Stimulated activated CD4-positive, alpha-beta T cell treated with anti-CD3 and anti-CD28 coated beads, Interleukin-15, amount 100 ng/mL, for 1 hour (primary cell): ENCODE measurements at regions not wholly inside any gene's neighbourhood (a gene's known extent, or its start where the extent isn't known, plus 50 kb on each side); places are given as distances from the start of the nearest gene placed in this dataset.

ENCODE experiments used
- DNase-seq, 2 donors: peaks; one replicate each; pipeline ENCODE4 v3.0.0-alpha.2; 2020; ENCODE audit warnings: low read depth in 1 of 2, low spot score in 1 of 2

DNA sequence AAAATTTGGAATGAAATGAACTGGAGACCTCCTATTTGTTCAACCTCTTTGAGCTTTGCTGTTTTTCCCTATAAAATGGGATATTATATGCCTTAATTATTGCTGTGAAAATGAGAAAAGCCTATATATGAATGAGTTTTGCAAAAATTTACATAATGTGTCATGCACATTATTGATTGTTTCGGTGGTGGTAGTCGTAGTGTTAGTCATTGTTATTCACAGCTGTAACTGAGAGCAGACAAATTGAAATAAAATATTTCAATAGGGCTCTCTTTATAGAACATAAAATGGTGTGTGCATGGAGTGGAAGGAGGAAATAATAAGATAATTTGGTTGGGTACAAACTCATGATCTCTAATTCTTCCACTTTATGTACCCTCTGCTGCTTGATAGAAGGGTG, 153.7 kb upstream of the GADL1 start:
- no peak for DNase-seq

DNA sequence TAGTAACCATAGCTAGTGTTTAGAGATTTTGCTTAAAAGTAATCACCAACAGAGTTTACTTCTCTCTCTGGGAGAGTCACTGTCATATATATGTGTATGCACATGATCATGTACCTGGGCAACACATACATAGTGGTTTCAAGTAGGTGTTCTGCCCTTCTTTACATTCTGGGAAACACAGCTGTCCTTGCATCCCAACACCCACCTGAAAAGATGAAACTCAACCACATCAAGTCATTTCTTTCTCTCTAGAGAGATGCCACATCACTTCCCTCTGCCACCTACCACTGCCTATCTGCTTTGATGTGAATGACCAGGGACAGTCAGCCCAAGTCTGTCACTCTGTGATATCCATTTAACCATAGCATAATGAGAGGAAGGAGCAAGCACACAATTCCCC, 155.8 kb upstream of the GADL1 start:
- DNase-seq, result no peak

DNA sequence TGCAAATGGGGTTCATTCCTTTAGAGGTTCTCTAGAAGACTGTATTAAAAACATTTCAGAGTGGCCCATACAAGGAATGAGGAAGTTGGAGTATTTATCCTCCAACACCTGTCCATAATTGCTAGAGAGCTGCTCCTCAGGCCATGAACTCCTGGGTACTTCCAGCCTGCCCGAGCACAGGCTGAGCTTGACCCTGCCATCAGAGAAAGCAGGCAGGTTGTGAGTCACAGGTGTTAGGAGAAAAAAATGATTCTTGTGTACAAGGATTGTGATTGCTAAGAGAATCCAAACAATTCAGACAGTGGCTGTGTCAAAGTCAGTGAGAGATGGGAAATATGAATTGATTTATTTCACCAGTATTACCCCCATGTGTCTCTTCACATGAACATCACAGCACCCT, 156.8 kb upstream of the GADL1 start:
- DNase-seq, result no peak

DNA sequence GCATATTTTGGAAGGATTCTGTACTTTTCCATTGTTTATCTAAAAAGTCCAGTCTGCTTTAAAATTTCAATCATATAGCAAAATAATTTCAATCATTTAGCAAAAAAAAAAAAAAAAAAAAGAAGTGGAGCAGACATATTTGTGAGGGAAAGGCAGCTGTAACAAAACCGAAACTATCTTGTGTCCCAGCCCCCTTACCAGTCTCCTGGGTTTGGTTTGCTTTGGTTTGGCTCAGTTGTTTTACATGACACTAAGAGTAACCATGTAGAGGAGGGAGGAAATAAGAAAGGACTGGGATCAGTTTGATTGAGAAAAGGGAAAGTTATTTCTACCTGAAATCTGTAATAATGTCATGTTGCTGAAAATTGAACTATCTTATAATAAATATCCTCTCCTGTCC, 158.8 kb upstream of the GADL1 start:
- DNase-seq, result no peak

DNA sequence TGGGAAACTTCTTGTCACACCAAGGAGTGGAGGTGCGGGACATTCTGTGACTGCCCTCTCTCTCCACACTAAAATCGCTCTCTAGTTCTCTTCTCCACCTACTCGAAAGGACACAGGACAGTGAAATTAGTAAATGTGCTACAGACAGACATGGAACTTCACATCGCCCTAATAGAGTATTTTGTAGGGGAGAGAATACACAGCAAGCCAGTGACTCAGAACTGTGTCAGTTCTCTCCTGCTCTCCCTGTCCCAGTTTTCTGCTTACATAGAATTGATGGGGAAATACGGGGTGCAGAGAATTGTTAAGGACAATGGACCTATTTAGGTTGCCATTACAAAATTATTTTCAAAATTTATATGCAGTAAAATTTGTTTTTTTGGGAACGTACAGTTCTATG, 159.6 kb upstream of the GADL1 start:
- DNase-seq, result no peak

DNA sequence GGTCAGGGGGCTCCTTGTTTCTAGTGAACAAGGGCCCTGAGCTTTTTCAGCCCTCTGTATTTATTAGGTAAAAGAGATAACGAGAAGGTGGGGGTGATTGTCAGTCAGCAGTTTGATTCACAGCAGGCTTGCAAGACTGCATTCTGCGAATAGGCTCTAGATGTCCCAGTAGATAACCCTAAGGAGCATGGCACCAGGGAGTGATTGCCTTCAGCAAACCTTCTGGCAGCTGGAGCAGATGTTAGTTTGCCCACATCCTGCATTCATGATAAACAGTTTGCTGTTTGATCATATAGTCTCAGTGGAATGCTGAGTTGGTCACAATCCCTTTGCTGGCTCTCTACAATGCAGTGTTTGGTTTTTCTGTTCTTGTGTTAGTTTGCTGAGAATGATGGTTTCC, 161.3 kb upstream of the GADL1 start:
- DNase-seq, result no peak

DNA sequence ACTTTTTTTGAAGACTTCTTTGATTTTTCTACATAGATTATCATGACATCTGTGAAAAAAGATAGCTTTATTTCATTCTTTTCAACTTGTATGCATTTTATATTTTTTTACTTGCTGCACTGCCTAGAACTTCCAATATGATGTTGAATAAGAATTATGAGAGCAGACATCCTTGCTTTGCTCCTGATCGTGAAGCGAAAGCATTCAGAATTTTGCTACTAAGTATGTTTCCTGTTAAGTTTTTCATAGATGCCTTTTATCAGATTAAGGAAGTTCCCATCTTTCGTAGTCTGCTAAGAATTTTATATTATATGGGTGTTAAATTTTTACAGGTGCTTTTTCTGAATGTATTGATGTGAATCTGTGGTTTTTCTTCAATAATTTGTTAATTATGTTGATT, 163.4 kb upstream of the GADL1 start:
- no peak for DNase-seq

DNA sequence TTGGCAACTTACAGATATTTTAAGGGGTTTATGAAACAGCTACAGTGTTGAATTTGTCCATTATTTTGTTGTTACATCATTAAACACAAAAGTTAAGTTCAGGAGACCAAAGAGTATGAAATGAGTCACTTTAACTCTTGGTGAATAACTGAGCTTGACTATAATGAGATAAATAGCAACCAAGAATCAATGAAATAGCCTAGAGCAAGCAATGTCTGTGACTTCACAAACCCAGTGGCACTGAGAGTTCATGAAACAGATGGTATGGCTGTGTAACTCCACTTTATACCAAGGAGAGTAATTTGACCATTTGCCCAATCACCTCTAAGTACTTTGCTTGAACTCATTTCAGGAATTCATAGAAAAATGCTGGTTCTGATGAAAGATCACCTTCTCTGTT, 169.6 kb upstream of the GADL1 start:
- DNase-seq, result no peak

DNA sequence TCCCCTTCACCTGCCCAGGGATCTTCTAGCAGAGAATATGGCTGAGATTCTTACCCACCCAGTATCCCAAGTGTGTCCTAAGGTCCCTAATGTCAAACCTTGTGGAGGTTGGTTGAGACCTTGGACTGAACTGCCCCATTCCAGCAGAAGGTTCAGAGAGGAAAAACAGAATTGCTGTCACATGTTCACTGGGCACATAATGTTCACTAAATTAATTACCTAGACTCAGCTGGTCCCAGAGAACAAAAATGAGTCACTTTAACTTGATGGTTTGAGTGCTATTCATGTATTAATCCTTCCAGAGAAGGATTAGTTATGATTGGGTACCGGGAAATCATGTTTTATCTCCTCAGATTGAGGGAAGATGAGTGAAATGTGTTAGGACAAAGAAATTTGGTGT, 171.3 kb upstream of the GADL1 start:
- DNase-seq, result no peak

DNA sequence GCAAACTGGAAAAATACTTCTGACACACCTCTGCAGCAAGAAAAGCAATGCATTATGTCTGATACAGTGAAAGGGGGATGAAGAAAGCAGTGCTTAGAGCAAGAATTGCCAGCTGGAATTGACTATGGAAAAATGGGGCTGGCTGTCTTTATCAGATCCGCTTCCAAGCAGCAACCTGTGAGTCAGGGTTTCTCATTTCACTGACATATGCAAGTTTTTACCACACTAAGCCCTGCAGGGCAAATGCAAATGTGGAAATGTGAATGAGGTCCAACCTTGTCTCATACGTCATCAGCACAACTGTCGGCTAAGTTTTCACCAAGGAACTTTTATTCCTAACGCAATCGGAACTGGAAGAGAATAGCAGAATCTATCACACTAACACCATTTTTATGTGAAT, 172.5 kb upstream of the GADL1 start:
- no peak for DNase-seq

DNA sequence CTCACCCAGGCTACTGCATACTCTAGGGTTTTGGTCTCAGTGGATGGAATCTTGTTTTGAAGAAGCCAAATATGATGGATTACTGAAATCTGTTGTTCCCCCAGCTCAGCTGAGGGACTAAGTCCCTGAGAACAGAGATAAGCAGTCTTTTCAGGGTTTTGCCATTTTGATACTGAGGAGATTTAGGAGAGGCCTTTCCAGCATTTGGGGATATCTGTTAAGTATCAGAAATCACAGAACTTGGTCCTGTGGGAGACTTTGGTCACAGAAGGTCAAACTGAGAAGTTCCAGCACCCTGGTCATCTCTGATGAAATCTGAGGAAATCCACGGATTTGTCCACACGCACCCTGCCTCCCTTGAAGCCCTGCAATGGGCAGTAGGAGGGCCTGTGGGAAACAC, 181.0 kb upstream of the GADL1 start:
- DNase-seq, result no peak

DNA sequence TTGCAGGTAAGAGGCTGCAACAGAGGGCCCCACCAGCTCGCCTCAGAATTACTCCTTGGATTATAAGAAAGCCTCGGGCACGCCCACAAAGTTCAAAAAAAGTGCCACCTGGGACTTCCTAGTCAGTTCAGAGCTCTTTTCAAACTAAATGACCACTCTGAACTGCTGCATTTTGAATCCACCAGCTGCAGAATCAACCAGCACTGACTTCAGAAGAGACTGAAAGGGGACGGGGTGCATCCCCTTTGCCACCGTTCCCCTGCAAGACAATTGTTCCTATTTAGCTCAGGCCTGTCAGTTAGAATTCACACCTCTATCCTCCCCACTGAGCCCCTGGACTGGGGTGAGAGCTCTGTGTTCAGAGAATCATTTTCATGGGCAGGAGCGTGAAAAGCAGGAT, 181.4 kb upstream of the GADL1 start:
- DNase-seq, result no peak

DNA sequence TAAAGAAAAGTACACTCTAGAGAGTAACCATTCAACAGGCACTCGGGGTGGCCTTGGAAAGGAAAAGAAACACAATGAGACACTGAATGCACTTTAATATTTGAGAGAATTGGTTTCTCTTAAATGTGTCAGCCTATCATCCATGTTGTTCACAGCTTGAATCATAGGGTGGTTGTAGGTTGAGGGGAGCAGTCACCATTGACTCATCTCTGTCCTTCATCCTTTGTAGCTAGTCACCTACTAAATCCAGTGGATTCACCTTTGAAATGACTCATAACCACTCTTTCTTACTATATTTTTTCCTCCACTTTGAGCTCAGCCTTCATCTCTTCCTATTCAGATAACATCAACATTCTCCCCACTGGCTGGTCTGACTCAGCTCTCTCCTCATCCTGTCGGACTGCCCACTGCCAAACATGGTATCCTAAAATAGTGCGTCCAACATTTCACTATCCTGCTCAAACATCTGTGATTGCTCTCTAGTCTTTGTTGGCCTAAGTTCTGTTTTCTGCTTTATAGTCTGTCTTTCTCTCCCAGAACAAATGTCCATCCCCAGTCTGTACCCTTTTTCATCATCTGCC, 182.7 kb upstream of the GADL1 start:
- no peak for DNase-seq

DNA sequence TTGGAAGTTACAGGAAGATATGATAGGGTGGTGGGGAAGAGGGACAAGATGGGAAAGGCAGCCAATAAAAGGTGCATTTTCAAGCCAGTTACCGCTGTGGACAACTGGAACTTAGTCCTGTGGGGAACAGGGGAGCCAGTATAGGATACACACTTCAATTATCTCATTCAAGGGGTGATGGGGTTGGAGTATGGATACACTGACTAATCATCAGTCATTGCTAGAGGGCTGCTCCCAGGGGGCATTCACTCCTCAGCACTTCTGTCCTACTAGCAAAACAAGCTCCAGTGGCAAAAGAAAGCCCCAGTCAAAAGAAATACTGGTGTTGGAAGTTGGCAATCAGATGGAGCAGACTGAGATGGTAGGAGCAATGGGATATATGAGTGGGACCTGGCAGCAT, 183.4 kb upstream of the GADL1 start:
- no peak for DNase-seq

DNA sequence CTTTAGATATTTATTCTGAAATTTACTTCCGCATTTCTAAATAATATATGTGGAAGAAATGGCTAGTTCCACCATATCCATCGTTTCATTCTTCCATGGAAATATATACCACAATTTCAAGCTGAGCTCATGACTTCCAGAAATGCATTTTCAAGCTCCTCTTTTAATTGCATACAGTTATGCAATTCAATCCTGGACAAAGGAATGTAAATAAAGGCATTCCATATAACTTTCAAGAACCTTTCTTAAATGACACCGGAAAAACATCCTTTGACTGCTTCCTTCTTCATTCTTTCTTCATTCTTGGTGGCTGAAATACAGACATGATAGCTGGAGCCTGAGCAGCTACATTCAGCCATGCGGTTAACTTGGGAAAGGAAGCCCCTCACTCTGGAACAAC, 185.2 kb upstream of the GADL1 start:
- DNase-seq, result no peak

DNA sequence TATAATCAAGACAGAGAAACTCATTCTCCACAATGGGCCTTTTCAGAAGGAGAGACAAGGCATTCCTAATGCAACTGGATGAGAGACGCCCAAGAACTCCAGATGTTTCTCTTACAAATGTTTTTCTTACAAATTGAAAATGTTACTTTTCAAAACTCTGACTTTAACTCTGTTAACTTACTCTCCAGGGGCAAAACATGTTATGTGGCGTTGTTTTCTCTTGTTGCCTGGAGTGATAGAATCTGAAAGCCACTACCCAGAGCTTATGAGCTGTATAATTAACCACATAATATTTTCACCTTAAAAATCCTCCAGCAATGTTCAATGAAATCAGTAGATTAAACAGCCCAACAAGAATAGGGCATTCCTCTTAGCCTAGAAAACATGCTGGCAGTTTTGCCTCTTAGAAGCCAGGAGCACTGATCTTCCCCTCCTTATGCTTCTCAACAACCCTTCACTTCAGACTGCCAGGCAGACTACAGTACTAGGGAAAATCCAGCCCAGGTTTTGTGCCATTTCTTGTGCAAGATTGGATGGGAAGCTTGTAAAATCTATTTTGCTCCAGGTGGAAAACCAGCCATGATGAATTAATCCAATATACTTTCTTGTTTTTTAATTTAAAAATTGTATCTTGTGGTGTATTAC, 186.7 kb upstream of the GADL1 start:
- DNase-seq, result no peak

DNA sequence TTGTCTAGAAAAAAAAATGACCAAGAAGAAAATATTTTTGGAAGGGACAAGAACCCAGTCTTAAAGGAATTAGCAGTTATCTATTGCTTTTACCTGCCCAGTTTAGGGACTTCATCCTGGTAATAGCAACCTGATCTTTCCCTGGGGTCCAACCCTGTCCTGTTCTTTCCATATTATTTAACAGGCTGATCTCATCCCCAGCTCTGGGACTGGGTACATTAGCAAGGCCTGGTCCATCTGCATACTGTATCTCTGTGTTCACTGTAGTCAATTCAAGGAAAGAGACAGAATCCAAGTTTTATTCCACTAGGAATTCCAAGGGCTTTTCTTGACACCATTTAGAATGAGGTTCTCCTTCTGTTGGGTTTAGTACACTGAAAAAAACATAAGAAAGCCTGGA, 191.7 kb upstream of the GADL1 start:
- no peak for DNase-seq

DNA sequence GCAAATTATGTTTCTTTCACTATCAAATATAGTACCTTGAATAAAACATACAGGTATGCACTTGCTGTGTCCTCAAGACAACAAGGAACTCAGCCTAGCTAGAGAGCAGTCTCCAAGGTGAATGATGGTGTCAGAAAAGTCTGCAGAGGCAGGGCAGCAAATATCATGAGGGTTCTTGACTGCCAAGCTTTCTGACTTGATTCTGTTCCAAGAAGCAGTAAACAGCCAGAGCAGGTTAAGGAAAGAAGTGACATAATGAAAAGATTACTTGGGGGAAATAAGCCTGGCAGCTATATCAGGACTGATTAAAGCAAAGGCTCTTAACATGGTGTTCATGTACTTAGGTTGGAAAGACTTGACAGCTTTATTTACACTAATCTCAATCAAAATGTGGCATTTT, 192.2 kb upstream of the GADL1 start:
- no peak for DNase-seq

DNA sequence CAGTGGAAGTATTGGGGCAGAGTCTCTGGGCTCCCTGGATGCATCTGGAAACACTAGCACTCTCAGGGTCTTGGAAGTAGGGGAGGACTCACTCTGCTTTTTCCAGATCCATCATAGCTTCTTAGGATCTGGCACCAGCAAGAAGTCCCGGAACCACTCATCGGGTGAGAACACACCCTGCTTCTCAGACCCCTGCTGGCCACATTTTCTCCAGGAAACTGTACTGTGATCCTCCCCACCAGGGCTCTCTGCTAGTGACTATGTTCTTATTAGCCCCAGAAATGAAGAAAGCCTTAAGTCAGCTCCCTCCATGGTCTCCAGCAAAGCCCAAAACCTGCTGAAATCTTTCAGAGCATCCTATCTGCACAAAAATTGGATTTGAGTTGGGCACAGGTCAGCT, 197.3 kb upstream of the GADL1 start:
- DNase-seq, result no peak

DNA sequence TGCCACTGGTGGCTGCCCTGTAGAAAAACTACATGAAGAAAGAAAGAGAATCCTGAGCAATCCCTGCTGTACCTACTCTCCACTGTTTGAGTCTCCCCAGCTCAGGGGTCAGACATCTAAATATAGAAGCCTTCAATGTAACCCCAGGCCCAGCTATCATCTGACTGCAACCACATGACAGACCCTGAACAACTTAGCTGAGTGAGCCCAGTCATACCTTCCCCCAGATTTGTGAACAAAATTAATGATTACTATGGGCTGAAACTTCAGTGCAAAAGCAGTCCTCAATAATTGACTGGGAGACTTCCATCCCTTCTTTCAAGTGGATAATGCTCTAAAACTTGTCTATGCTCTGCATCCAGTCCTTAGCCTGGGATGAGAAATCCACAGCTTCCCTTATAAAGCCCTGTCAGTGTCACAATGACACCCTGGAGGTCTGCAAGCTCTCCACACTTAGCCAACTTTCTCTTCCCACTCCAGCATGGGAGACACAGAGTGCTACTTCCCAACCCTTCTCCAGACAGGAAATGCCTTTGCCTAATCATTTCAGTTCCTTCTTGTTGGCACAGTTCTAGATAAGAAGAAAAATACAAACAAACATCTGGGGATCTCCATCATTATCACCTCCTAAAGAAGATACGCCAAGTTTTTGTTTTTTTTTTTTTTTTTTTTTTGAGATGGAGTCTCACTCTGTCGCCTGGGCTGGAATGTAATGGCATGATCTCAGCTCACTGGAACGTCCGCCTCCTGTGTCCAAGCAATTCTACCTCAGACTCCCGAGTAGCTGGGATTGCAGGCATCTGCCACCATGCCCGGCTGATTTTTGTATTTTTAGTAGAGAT, 198.5 kb upstream of the GADL1 start:
- DNase-seq, result no peak

DNA sequence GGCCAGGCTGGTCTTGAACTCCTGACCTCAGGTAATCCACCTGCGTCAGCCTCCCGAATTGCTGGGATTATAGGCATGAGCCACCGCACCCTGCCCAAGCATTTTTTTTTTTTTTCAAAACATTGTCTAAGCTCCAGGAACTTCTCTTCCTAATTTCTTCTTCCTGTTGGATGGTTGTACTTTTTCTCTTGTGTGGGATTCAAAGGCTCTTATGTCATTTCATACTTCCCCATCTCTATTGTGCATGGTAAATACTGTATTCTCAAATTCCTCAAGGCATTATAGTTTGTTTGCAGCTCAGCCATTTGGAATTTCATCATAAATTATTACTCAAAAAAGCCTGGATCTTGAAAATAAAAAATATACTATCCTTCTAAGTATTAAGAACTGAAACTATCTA, 199.1 kb upstream of the GADL1 start:
- DNase-seq, result no peak

DNA sequence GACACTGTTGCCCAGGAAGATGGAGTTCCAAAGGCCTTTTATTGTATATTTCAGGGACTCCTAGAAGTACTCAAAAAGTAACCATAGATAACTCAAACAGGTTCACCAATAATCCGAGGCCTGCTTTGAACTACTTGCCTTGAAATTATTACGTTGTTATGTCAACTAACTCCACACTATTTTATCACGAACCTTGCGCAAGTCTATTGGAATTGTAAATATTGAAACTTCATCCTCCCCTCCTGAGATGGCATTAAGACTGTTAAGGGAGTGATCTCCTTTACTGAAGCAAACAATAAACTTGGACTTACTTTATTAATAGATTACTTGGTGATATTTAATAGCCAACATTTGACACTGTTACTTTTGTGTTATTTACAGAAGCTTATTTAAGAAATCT, 199.6 kb upstream of the GADL1 start:
- no peak for DNase-seq

DNA sequence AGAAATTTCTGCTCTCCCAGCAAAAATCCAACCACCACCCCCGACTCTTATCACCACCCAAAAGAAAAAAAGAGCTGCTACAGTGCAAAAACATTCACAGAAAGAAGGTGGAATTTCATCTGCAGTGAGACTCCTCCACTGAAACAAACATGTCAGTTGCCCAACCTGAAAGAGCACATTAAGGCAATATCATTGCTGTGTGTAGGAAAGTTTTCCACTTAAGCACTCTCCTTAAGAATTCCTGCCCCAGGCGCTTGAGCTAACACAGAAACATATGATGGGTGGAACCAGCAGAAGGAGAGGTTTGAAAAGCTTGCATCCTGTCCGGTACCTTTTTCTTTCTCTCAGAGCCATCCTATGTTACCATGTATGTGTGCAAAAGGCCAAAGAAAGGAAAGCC, 200.8 kb upstream of the GADL1 start:
- DNase-seq, result no peak
